Right lobe of liver (tissue), 6 donors: ENCODE measurements at regions not wholly inside any gene's neighbourhood (a gene's known extent, or its start where the extent isn't known, plus 50 kb on each side); places are given as distances from the start of the nearest gene placed in this dataset.

Source experiments
- ATAC-seq, 4 donors: fragments of 200-7000 bp; cut with Tn5 transposase; one replicate each; pipeline ENCODE4 v1.9.1; 2020; ENCODE audit warnings: mild to moderate bottlenecking in 4 of 4, moderate library complexity in 4 of 4
- DNase-seq, 3 donors: peaks; one replicate each; pipeline ENCODE4 v3.0.0-alpha.2; 2020
- H3K27ac ChIP-seq, 3 donors: fragments of 200-600 bp; one replicate each; pipeline ENCODE4 v1.8.0; 2022
- H3K27me3 ChIP-seq, 2 donors: fragments of 200-600 bp; one replicate each; pipeline ENCODE4 v1.8.0; 2022
- H3K36me3 ChIP-seq, 4 donors: fragments of 200-600 bp; sonication (generic) in 1 of 4; one replicate each; pipeline versions ENCODE4 v1.5.1 to v1.8.0; 2017 to 2022; ENCODE audit warnings: control low read depth in 1 of 4
- H3K4me1 ChIP-seq, 4 donors: fragments of 200-600 bp; sonication (generic) in 1 of 4; one replicate each; pipeline versions ENCODE4 v1.5.1 to v1.8.0; 2017 to 2022; ENCODE audit warnings: control low read depth in 1 of 4
- H3K4me3 ChIP-seq, 3 donors: fragments of 200-600 bp; one replicate each; pipeline ENCODE4 v1.8.0; 2022
- H3K9me3 ChIP-seq, 4 donors: fragments of 200-600 bp; sonication (generic) in 1 of 4; one replicate each; pipeline versions ENCODE4 v1.5.1 to v1.8.0; 2017 to 2022; ENCODE audit warnings: control low read depth in 1 of 4
- POLR2A ChIP-seq: fragments of 450-650 bp; IDR thresholded peaks from one replicate; pipeline ENCODE4 v1.6.1; 2017; ENCODE audit warnings: antibody characterized with exemption, mild to moderate bottlenecking
- WGBS: methylation state at CpG from one replicate; pipeline ENCODE4 v1.1.6; 2018; ENCODE audit warnings: low coverage, low lambda C conversion rate; ENCODE audit not compliant: insufficient coverage; ENCODE audit errors: missing lambda C conversion rate; 5-methylcytosine and 5-hydroxymethylcytosine counted together
- intact Hi-C, 2 donors: fragments of 100-400 bp; cut with DNase I; formaldehyde crosslinking; loops; one replicate each; pipeline versions ENCODE4 v1.11.2 to v1.14.1; 2022
- TF ChIP-seq, protein P1 (sequence below), 4 donors: fragments of 200-600 bp in 3 of 4; fragments of 450-650 bp in 1 of 4; IDR thresholded peaks; one replicate each; pipeline versions ENCODE4 v1.5.1 to v1.8.0; 2016 to 2022; ENCODE audit warnings: antibody characterized with exemption in 4 of 4, mild to moderate bottlenecking in 2 of 4
- donor health status: DM: no; HTN: yes; CAD: no.
- donor health status: DM: no; HTN: no; CAD: no.
- donor health status: DM: no; HTN: no; CAD: no.
- donor health status: DM: no; HTN: yes; CAD: no.
- donor health status: DM: no; HTN: yes; CAD: no.

DNA sequence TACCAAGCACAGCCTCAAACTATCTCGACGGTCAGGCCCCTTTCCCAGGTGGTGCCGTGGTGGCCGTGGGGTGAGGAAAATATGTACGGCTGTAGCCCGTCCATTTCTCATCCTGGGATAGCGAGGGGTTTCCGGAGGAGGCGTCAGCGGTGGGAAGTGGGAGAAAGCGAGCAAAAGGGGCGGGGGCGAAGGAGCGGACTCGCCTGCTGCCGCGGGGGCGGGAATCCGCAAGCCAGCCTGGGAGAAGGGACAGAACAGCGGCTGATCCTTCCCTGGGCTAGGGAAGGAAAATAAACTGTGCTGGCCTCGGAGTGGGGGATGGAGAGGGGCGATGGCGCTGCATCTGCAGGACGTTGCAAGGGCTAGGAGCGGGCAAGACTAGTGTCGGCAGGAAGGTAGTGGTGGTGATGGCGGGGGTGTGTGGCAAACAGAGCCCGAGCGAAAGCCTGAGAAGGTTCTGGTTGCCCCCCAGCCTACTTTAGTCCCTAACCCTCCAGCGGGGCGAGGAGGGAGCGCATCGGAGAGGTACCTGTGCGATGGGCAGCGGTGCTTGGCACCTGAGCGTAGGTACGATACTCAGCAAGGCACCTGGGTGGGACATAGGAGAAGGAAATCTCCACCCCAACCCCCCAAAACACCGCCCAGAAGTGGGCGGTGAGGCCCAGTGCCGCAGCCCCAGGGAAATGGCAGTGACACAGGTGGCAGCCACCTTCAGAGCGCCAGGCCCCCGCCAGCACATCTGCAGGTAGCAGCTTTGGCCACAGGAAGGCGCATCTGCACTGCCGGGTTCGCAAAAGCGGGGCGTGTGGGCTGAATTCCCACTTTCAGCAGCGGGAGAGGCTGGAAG is 49.9 kb upstream of the STEAP1B start:
- TF ChIP-seq, protein P1, sequence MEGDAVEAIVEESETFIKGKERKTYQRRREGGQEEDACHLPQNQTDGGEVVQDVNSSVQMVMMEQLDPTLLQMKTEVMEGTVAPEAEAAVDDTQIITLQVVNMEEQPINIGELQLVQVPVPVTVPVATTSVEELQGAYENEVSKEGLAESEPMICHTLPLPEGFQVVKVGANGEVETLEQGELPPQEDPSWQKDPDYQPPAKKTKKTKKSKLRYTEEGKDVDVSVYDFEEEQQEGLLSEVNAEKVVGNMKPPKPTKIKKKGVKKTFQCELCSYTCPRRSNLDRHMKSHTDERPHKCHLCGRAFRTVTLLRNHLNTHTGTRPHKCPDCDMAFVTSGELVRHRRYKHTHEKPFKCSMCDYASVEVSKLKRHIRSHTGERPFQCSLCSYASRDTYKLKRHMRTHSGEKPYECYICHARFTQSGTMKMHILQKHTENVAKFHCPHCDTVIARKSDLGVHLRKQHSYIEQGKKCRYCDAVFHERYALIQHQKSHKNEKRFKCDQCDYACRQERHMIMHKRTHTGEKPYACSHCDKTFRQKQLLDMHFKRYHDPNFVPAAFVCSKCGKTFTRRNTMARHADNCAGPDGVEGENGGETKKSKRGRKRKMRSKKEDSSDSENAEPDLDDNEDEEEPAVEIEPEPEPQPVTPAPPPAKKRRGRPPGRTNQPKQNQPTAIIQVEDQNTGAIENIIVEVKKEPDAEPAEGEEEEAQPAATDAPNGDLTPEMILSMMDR (IDR thresholded peaks at IDR 0.05) = peak in 3 of 4 donors; percentile 24 to 67 (median 29)
- TF ChIP-seq POLR2A = no peak
- peaks cover 0 to 9% (median 0%) of the 10 kb centered on the region in 4 donors for H3K4me1 ChIP-seq
- H3K4me3 ChIP-seq = no peak overlapping the region
- H3K9me3 ChIP-seq = no peaks in the 10 kb centered on the region
- H3K36me3 ChIP-seq = no peaks in the 10 kb centered on the region
- peaks cover 6 to 13% of the 10 kb centered on the region in 2 donors for H3K27me3 ChIP-seq
- H3K27ac ChIP-seq = no peak overlapping the region
- ATAC-seq (peak; percentile 39 to 79 (median 50)), DNase-seq (no peak)
- intact Hi-C loops = loop anchor here in 1 of 2 donors (10.0 kb wide), 3 partner anchors 185 to 505 kb away; no protein-coding TSS in a partner anchor
- WGBS = 9% methylated on average over 20 of the region's 48 CpGs
